ENCODE measurements at regions not wholly inside any gene's neighbourhood (a gene's known extent, or its start where the extent isn't known, plus 50 kb on each side); places are given as distances from the start of the nearest gene placed in this dataset.

- no peak for TF ChIP-seq POLR2AphosphoS5 (IDR thresholded peaks at IDR 0.05; ENCODE audit: low read length)
- no peak for TF ChIP-seq BCL11A (IDR thresholded peaks at IDR 0.05; ENCODE audit: low read depth, low read length)
- TF ChIP-seq, protein P1, sequence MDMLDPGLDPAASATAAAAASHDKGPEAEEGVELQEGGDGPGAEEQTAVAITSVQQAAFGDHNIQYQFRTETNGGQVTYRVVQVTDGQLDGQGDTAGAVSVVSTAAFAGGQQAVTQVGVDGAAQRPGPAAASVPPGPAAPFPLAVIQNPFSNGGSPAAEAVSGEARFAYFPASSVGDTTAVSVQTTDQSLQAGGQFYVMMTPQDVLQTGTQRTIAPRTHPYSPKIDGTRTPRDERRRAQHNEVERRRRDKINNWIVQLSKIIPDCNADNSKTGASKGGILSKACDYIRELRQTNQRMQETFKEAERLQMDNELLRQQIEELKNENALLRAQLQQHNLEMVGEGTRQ (IDR thresholded peaks at IDR 0.05; ENCODE audit: borderline replicate concordance, low read depth, low read length): no peak
These were observed 380.6 kb upstream of the TCF4 start for GRCh38 chr18:55968550-55968949.
